H1 (cell line): ENCODE measurements at regions not wholly inside any gene's neighbourhood (a gene's known extent, or its start where the extent isn't known, plus 50 kb on each side); places are given as distances from the start of the nearest gene placed in this dataset.

ENCODE experiments used
- CTCF ChIA-PET: fragments of 300-600 bp; sonication (Branson Sonifier 250); formaldehyde crosslinking; loops from one replicate; lab custom pipeline; 2021; ENCODE audit not compliant: partially characterized antibody; lab: Charles Lee
- POLR2A ChIA-PET: fragments of 300-600 bp; sonication (Branson Sonifier 250); formaldehyde crosslinking; loops from one replicate; lab custom pipeline; 2021; ENCODE audit warnings: inconsistent platforms; ENCODE audit not compliant: partially characterized antibody; lab: Charles Lee
- DNase-seq, 2 experiments: peaks; one replicate each; pipeline versions ENCODE4 v3.0.0 to v3.0.0-alpha.2; 2010 to 2022; ENCODE audit warnings: low spot score in 2 of 2, low read depth in 1 of 2, mixed read lengths in 1 of 2
- FAIRE-seq: peaks from 2 replicates; lab custom pipeline; 2011; peaks lifted over from hg19 to GRCh38; lab: Jason Lieb, UNC
- H2AFZ ChIP-seq: 2 replicates; pipeline ENCODE4 v1.8.1; 2012; ENCODE audit warnings: low read length, inconsistent platforms
- H2AK5ac ChIP-seq: 2 replicates; pipeline ENCODE4 v1.6.1; 2013; ENCODE audit warnings: low read depth, low read length
- H2BK120ac ChIP-seq: replicated peaks from 2 replicates; pipeline ENCODE3; 2013; ENCODE audit warnings: low read depth, low read length, inconsistent platforms
- H2BK12ac ChIP-seq: 2 replicates; pipeline ENCODE4 v1.6.1; 2013; ENCODE audit warnings: low read depth, low read length
- H2BK15ac ChIP-seq: 2 replicates; pipeline ENCODE4 v1.6.1; 2013; ENCODE audit warnings: low read length
- H2BK20ac ChIP-seq: 2 replicates; pipeline ENCODE4 v1.6.1; 2013; ENCODE audit warnings: low read length
- H2BK5ac ChIP-seq: 2 replicates; pipeline ENCODE4 v1.6.1; 2013; ENCODE audit warnings: low read depth, low read length
- H3K14ac ChIP-seq: 2 replicates; pipeline ENCODE4 v1.6.1; 2013; ENCODE audit warnings: inconsistent platforms; ENCODE audit not compliant: insufficient read length
- H3K18ac ChIP-seq: 2 replicates; pipeline ENCODE4 v1.6.1; 2013; ENCODE audit warnings: low read length; ENCODE audit errors: extremely low read depth
- H3K23ac ChIP-seq: 2 replicates; pipeline ENCODE4 v1.6.1; 2013; ENCODE audit warnings: inconsistent platforms; ENCODE audit not compliant: insufficient read length
- H3K23me2 ChIP-seq: 2 replicates; pipeline ENCODE4 v1.6.1; 2013; ENCODE audit warnings: low read depth, low read length
- H3K27ac ChIP-seq: 2 replicates; pipeline ENCODE4 v1.6.1; 2011; ENCODE audit warnings: low read depth, low read length, inconsistent platforms
- H3K27me3 ChIP-seq, 4 experiments: replicated peaks in 1 of 4; 1 replicate in 1 of 4; 2 replicates in 3 of 4; pipeline versions ENCODE4 v1.6.1 to v1.8.1; 2011 to 2013; ENCODE audit warnings: low read length in 3 of 4, mild to moderate bottlenecking in 3 of 4, inconsistent platforms in 2 of 4, mixed read lengths in 2 of 4, moderate library complexity in 1 of 4; ENCODE audit not compliant: control insufficient read depth in 3 of 4, insufficient read depth in 3 of 4; ENCODE audit errors: extremely low read depth in 1 of 4
- H3K36me3 ChIP-seq, 4 experiments: 2 replicates each; pipeline versions ENCODE4 v1.6.1 to v1.8.1; 2011 to 2013; ENCODE audit warnings: mild to moderate bottlenecking in 4 of 4, low read length in 3 of 4, moderate library complexity in 2 of 4, control low read depth in 1 of 4, inconsistent platforms in 1 of 4; ENCODE audit not compliant: insufficient read depth in 4 of 4, control insufficient read depth in 2 of 4
- H3K4ac ChIP-seq: replicated peaks from 2 replicates; pipeline ENCODE3; 2013; ENCODE audit warnings: low read length, low read depth, mixed read lengths, inconsistent platforms; ENCODE audit not compliant: insufficient read length
- H3K4me1 ChIP-seq, 4 experiments: replicated peaks in 1 of 4; 1 replicate in 1 of 4; 2 replicates in 3 of 4; pipeline versions ENCODE4 v1.6.1 to v1.8.1; 2011 to 2013; ENCODE audit warnings: low read length in 3 of 4, inconsistent platforms in 2 of 4, mixed read lengths in 1 of 4; ENCODE audit not compliant: insufficient read depth in 4 of 4, control insufficient read depth in 3 of 4
- H3K4me2 ChIP-seq, 2 experiments: 2 replicates each; pipeline versions ENCODE4 v1.6.1 to v1.8.1; 2011 to 2013; ENCODE audit warnings: low read depth in 2 of 2, low read length in 2 of 2, control low read depth in 1 of 2, inconsistent platforms in 1 of 2, mild to moderate bottlenecking in 1 of 2; ENCODE audit not compliant: insufficient read depth in 1 of 2
- H3K4me3 ChIP-seq, 4 experiments: fragments of 200-600, 300-600 bp in 1 of 4; sonication (generic), shearing (Covaris generic), sonication (Bioruptor Twin) in 1 of 4; 2 replicates each; pipeline versions ENCODE4 v1.5.1 to v1.8.1; 2011 to 2016; ENCODE audit warnings: low read length in 4 of 4, low read depth in 3 of 4, control low read depth in 2 of 4, inconsistent platforms in 2 of 4, mild to moderate bottlenecking in 2 of 4, mixed read lengths in 1 of 4, moderate library complexity in 1 of 4; ENCODE audit not compliant: insufficient read depth in 2 of 4; ENCODE audit errors: extremely low read depth in 1 of 4
- H3K56ac ChIP-seq: replicated peaks from 2 replicates; pipeline ENCODE3; 2013; ENCODE audit warnings: low read depth, mild to moderate bottlenecking, mixed read lengths, low read length, inconsistent platforms; ENCODE audit not compliant: insufficient read length
- H3K79me1 ChIP-seq: 2 replicates; pipeline ENCODE4 v1.6.1; 2013; ENCODE audit warnings: low read depth, low read length, control low read depth
- H3K79me2 ChIP-seq, 2 experiments: 2 replicates each; pipeline versions ENCODE4 v1.6.1 to v1.8.1; 2012 to 2013; ENCODE audit warnings: low read length in 2 of 2, mild to moderate bottlenecking in 2 of 2, inconsistent platforms in 1 of 2; ENCODE audit not compliant: insufficient read depth in 2 of 2, control insufficient read depth in 1 of 2
- H3K9ac ChIP-seq, 4 experiments: replicated peaks in 1 of 4; 1 replicate in 1 of 4; 2 replicates in 3 of 4; pipeline versions ENCODE4 v1.6.1 to v1.8.1; 2011 to 2013; ENCODE audit warnings: low read depth in 3 of 4, low read length in 3 of 4, control low read depth in 2 of 4, mild to moderate bottlenecking in 2 of 4, moderate library complexity in 2 of 4, inconsistent platforms in 1 of 4; ENCODE audit errors: extremely low read depth in 1 of 4
- H3K9me3 ChIP-seq, 2 experiments: 2 replicates each; pipeline versions ENCODE4 v1.6.1 to v1.8.1; 2012 to 2013; ENCODE audit warnings: mild to moderate bottlenecking in 2 of 2, moderate library complexity in 2 of 2, control low read depth in 1 of 2, inconsistent platforms in 1 of 2, low read depth in 1 of 2, low read length in 1 of 2, mixed read lengths in 1 of 2; ENCODE audit not compliant: insufficient read depth in 2 of 2
- H4K20me1 ChIP-seq, 2 experiments: replicated peaks in 1 of 2; 2 replicates each; pipeline versions ENCODE3 to v1.8.1; 2011 to 2013; ENCODE audit warnings: inconsistent platforms in 2 of 2, low read length in 2 of 2, mild to moderate bottlenecking in 1 of 2; ENCODE audit not compliant: insufficient read depth in 2 of 2, control insufficient read depth in 1 of 2
- H4K5ac ChIP-seq: 2 replicates; pipeline ENCODE4 v1.6.1; 2013; ENCODE audit warnings: low read length, low read depth, mixed read lengths, inconsistent platforms; ENCODE audit not compliant: insufficient read length
- H4K8ac ChIP-seq: 2 replicates; pipeline ENCODE4 v1.8.0; 2013; ENCODE audit warnings: mild to moderate bottlenecking, moderate library complexity, low read length, inconsistent platforms; ENCODE audit not compliant: insufficient read depth; ENCODE audit errors: extremely low read depth
- H4K91ac ChIP-seq: replicated peaks from 2 replicates; pipeline ENCODE3; 2013; ENCODE audit warnings: low read length, mixed read lengths, inconsistent platforms; ENCODE audit not compliant: insufficient read length
- SIRT6 ChIP-seq: IDR thresholded peaks from one replicate; pipeline ENCODE4 v1.7.1; 2012; ENCODE audit warnings: low read length, inconsistent platforms
- WGBS, 2 experiments: shearing (Covaris generic) in 1 of 2; methylation state at CpG; one replicate each; pipeline versions ENCODE4 v1.1.6 to v1.1.7; 2013 to 2015; ENCODE audit warnings: low lambda C conversion rate in 2 of 2, mixed read lengths in 2 of 2, inconsistent platforms in 1 of 2, low coverage in 1 of 2, missing lambda C conversion rate in 1 of 2; ENCODE audit not compliant: insufficient replicate concordance in 2 of 2, insufficient coverage in 1 of 2, insufficient read length in 1 of 2; ENCODE audit errors: extremely low coverage in 1 of 2, missing lambda C conversion rate in 1 of 2; 5-methylcytosine and 5-hydroxymethylcytosine counted together
- TF ChIP-seq, protein P1 (sequence below), 3 experiments: IDR thresholded peaks; 1 replicate in 2 of 3; 2 replicates in 1 of 3; pipeline versions ENCODE4 v1.5.1 to v1.6.1; 2011; ENCODE audit warnings: low read length in 3 of 3, mild to moderate bottlenecking in 3 of 3, inconsistent platforms in 2 of 3, low read depth in 1 of 3, moderate library complexity in 1 of 3; ENCODE audit not compliant: insufficient read depth in 1 of 3; ENCODE audit errors: control extremely low read depth in 1 of 3

DNA sequence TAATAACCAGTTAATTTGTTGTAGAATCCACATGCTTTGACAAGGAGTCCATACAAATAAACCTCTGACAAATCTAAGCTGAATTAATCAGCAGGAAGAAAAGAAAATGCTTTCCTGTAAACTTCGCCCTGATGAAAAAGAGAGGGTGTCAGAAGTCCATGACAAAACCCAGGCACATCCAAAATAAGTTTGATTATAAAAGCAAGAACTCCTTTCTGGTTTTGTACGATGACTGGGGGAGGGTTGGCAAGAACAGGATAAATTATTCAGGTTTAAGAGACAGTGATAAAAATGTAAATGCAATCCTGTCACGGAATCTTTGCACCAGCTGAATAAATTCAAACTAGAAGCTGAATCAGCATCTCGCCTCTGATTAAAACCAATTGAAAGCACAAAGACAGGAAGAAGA lies 469.2 kb upstream of the TNP1 start:
- DNase-seq (no peak), FAIRE-seq (no peak)
- Histone ChIP-seq H3K36me3 (no peaks in the 10 kb centered on the region), H3K79me2 (no peaks in the 10 kb centered on the region), H3K9me3 (no peaks in the 10 kb centered on the region), H2BK5ac (no peak overlapping the region), H2AFZ (no peak overlapping the region), H3K4me2 (no peak overlapping the region), H3K4me3 (no peak overlapping the region), H4K8ac (no peak overlapping the region), H2BK12ac (no peak overlapping the region), H4K20me1 (no peaks in the 10 kb centered on the region), H3K14ac (no peak overlapping the region), H3K79me1 (no peaks in the 10 kb centered on the region), H2BK120ac (no peak overlapping the region), H2AK5ac (no peak overlapping the region)
- POLR2A ChIA-PET = no interaction called here
- TF ChIP-seq, protein P1, sequence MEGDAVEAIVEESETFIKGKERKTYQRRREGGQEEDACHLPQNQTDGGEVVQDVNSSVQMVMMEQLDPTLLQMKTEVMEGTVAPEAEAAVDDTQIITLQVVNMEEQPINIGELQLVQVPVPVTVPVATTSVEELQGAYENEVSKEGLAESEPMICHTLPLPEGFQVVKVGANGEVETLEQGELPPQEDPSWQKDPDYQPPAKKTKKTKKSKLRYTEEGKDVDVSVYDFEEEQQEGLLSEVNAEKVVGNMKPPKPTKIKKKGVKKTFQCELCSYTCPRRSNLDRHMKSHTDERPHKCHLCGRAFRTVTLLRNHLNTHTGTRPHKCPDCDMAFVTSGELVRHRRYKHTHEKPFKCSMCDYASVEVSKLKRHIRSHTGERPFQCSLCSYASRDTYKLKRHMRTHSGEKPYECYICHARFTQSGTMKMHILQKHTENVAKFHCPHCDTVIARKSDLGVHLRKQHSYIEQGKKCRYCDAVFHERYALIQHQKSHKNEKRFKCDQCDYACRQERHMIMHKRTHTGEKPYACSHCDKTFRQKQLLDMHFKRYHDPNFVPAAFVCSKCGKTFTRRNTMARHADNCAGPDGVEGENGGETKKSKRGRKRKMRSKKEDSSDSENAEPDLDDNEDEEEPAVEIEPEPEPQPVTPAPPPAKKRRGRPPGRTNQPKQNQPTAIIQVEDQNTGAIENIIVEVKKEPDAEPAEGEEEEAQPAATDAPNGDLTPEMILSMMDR (IDR thresholded peaks at IDR 0.05; ENCODE audit: control extremely low read depth in 1 of 3, insufficient read depth in 1 of 3, low read depth in 1 of 3, low read length in 3 of 3) = no peak
- no peak for TF ChIP-seq SIRT6
- TF ChIP-seq, all 59 proteins: peak for 0
- Histone ChIP-seq H3K27ac (no peak overlapping the region), H3K4me1 (peaks cover 0 to 8% (median 3%) of the 10 kb centered on the region in 4 experiments; a peak in 5 of 7 replicates), H3K18ac (no peak overlapping the region), H3K23me2 (no peaks in the 10 kb centered on the region), H3K56ac (no peak overlapping the region), H4K5ac (no peak overlapping the region), H2BK15ac (no peak overlapping the region), H3K23ac (no peak overlapping the region), H3K9ac (no peak overlapping the region), H2BK20ac (no peak overlapping the region), H3K4ac (no peak overlapping the region), H4K91ac (no peak overlapping the region), H3K27me3 (no peaks in the 10 kb centered on the region)
- CTCF ChIA-PET = interaction anchor here (0.6 to 1.5 kb wide), 4 partner anchors 23 to 641 kb away, joined by 3 to 4 read pairs (median 3); no protein-coding TSS in a partner anchor
- 95% methylated on average over 4 of the region's 4 CpGs; no CpG with 5 or more reads in 1 of the 2 experiments for WGBS, 2 experiments
